GM12878 (cell line): ENCODE measurements at regions not wholly inside any gene's neighbourhood (a gene's known extent, or its start where the extent isn't known, plus 50 kb on each side); places are given as distances from the start of the nearest gene placed in this dataset.

Experiments
- ATAC-seq: fragments of 200-7000 bp; cut with Tn5 transposase; 3 replicates; pipeline ENCODE4 v1.9.1; 2020; ENCODE audit warnings: mild to moderate bottlenecking, moderate library complexity
- BruUV-seq: library from RNA; stranded (reverse); fragments of 400-500 nt; replicated peaks from 2 replicates; lab custom pipeline; 2021; lab: Mats Ljungman, UMichigan
- CTCF ChIA-PET: fragments of 300-600 bp; sonication (Branson Sonifier 250); formaldehyde crosslinking; extraction: SDS; loops from one replicate; lab custom pipeline; 2021; ENCODE audit warnings: inconsistent platforms; lab: Yijun Ruan, JAX
- POLR2A ChIA-PET: fragments of 350-600 bp; formaldehyde crosslinking; extraction: SDS; loops from one replicate; lab custom pipeline; 2021; ENCODE audit warnings: inconsistent platforms; lab: Charles Lee
- RAD21 ChIA-PET: fragments of 300-600 bp; sonication (Branson Sonifier 250); formaldehyde crosslinking; loops from one replicate; lab custom pipeline; 2023; ENCODE audit warnings: antibody characterized with exemption; ENCODE audit not compliant: unreplicated experiment; lab: Charles Lee
- SMC1A ChIA-PET: fragments of 300-600 bp; sonication (Branson Sonifier 250); formaldehyde crosslinking; loops from one replicate; lab custom pipeline; 2023; ENCODE audit not compliant: unreplicated experiment, uncharacterized antibody; lab: Charles Lee
- DNase-seq: peaks from one replicate; pipeline ENCODE4 v3.0.0-alpha.2; 2011; ENCODE audit warnings: low read depth, low spot score
- FAIRE-seq: peaks from 3 replicates; lab custom pipeline; 2011; peaks lifted over from hg19 to GRCh38; lab: Jason Lieb, UNC
- H2AFZ ChIP-seq: 2 replicates; pipeline ENCODE4 v1.6.0; 2011; ENCODE audit warnings: low read depth, low read length, control low read depth; ENCODE audit not compliant: control insufficient read depth
- H3K27ac ChIP-seq: 2 replicates; pipeline ENCODE4 v1.5.1; 2011; ENCODE audit warnings: control low read depth; ENCODE audit not compliant: control insufficient read depth, insufficient read depth
- H3K27me3 ChIP-seq, 2 experiments: replicated peaks in 1 of 2; 2 replicates each; pipeline versions ENCODE4 v1.6.0 to v1.6.1; 2011; ENCODE audit warnings: low read length in 1 of 2; ENCODE audit not compliant: control insufficient read depth in 2 of 2, insufficient read depth in 2 of 2
- H3K36me3 ChIP-seq, 2 experiments: 2 replicates each; pipeline ENCODE4 v1.5.1; 2011; ENCODE audit warnings: low read length in 1 of 2; ENCODE audit not compliant: control insufficient read depth in 2 of 2, insufficient read depth in 2 of 2
- H3K4me1 ChIP-seq: 2 replicates; pipeline ENCODE4 v1.6.1; 2011; ENCODE audit warnings: mild to moderate bottlenecking, low read length, moderate library complexity, mixed read lengths; ENCODE audit not compliant: control insufficient read depth, insufficient read depth
- H3K4me2 ChIP-seq: 2 replicates; pipeline ENCODE4 v1.6.0; 2011; ENCODE audit warnings: control low read depth; ENCODE audit not compliant: control insufficient read depth, insufficient read depth
- H3K4me3 ChIP-seq: fragments of 200-600 bp; sonication (generic); 2 replicates; pipeline ENCODE4 v1.5.1; 2016
- H3K79me2 ChIP-seq: 2 replicates; pipeline ENCODE4 v1.6.0; 2011; ENCODE audit warnings: low read length; ENCODE audit not compliant: control insufficient read depth, insufficient read depth
- H3K9ac ChIP-seq: 2 replicates; pipeline ENCODE4 v1.8.0; 2011; ENCODE audit warnings: low read length, control low read depth, mixed read lengths; ENCODE audit not compliant: control insufficient read depth, insufficient read depth
- H3K9me3 ChIP-seq: replicated peaks from 3 replicates; pipeline ENCODE4 v1.5.1; 2011; ENCODE audit warnings: mild to moderate bottlenecking, low read length; ENCODE audit not compliant: control insufficient read depth, insufficient read depth
- H4K20me1 ChIP-seq: 2 replicates; pipeline ENCODE4 v1.6.0; 2011; ENCODE audit not compliant: control insufficient read depth, insufficient read depth
- BCL11A ChIP-seq: IDR thresholded peaks from 2 replicates; pipeline ENCODE4 v1.6.1; 2011; ENCODE audit warnings: low read depth, low read length
- CREB1 ChIP-seq: IDR thresholded peaks from 2 replicates; pipeline ENCODE4 v1.6.1; 2012; ENCODE audit warnings: low read depth, mild to moderate bottlenecking, inconsistent platforms
- ETV6 ChIP-seq, 2 experiments: fragments of 450-650 bp in 1 of 2; IDR thresholded peaks in 1 of 2; conservative IDR thresholded peaks in 1 of 2; 2 replicates each; pipeline ENCODE4 v1.6.1; 2014; ENCODE audit warnings: antibody characterized with exemption in 1 of 2, borderline replicate concordance in 1 of 2, low read depth in 1 of 2, mild to moderate bottlenecking in 1 of 2, moderate library complexity in 1 of 2
- EZH2 ChIP-seq: IDR thresholded peaks from 2 replicates; pipeline ENCODE4 v1.6.1; 2012; ENCODE audit warnings: low read depth, mild to moderate bottlenecking, control low read depth, inconsistent platforms, low read length, borderline replicate concordance; ENCODE audit not compliant: control insufficient read depth
- MTA3 ChIP-seq: IDR thresholded peaks from 2 replicates; pipeline ENCODE4 v1.6.1; 2012; ENCODE audit warnings: low read length, inconsistent platforms, borderline replicate concordance
- MXI1 ChIP-seq: fragments of 150-350 bp; IDR thresholded peaks from 2 replicates; pipeline ENCODE4 v1.6.1; 2011; ENCODE audit warnings: low read depth, mild to moderate bottlenecking, inconsistent platforms, low read length, improper control_type of control experiment
- NR2C2 ChIP-seq: IDR thresholded peaks from 2 replicates; pipeline ENCODE4 v1.6.1; 2011; ENCODE audit warnings: borderline replicate concordance, low read depth; ENCODE audit not compliant: control insufficient read depth, insufficient read length
- POU2F2 ChIP-seq: IDR thresholded peaks from 3 replicates; pipeline ENCODE4 v1.6.1; 2011; ENCODE audit warnings: low read depth, mild to moderate bottlenecking, low read length, borderline replicate concordance
- SP1 ChIP-seq: IDR thresholded peaks from one replicate; pipeline ENCODE4 v1.6.1; 2011; ENCODE audit warnings: low read depth, low read length
- STAT3 ChIP-seq: IDR thresholded peaks from 2 replicates; pipeline ENCODE4 v1.6.1; 2011; ENCODE audit warnings: low read depth, low read length, improper control_type of control experiment
- ZSCAN29 ChIP-seq: fragments of 450-650 bp; IDR thresholded peaks from 2 replicates; pipeline ENCODE4 v1.6.1; 2017; ENCODE audit warnings: mild to moderate bottlenecking, moderate library complexity
- WGBS: methylation state at CpG from one replicate; pipeline ENCODE4 v1.1.6; 2016; ENCODE audit warnings: low lambda C conversion rate; ENCODE audit not compliant: insufficient replicate concordance, insufficient coverage; ENCODE audit errors: missing lambda C conversion rate; 5-methylcytosine and 5-hydroxymethylcytosine counted together
- in situ Hi-C: fragments of 300-500 bp; cut with MboI; formaldehyde crosslinking; loops from 9 replicates; pipeline ENCODE4 v1.14.3; 2018; ENCODE audit warnings: mixed read lengths
- intact Hi-C: fragments of 100-400 bp; cut with micrococcal nuclease; formaldehyde crosslinking; loops from one replicate; pipeline ENCODE4 v1.14.2; 2022; ENCODE audit not compliant: unreplicated experiment
- TF ChIP-seq, protein P1 (sequence below): fragments of 450-650 bp; formaldehyde crosslinking; IDR thresholded peaks from 2 replicates; pipeline ENCODE4 v1.5.0; 2022; ENCODE audit warnings: mild to moderate bottlenecking, missing genetic modification characterization
- TF ChIP-seq, protein P2 (sequence below): fragments of 450-650 bp; IDR thresholded peaks from 2 replicates; pipeline ENCODE4 v1.6.1; 2017; ENCODE audit warnings: mild to moderate bottlenecking, low read depth, inconsistent platforms; ENCODE audit not compliant: poor library complexity, severe bottlenecking
- TF ChIP-seq, protein P3 (sequence below): IDR thresholded peaks from 2 replicates; pipeline ENCODE4 v1.6.1; 2012; ENCODE audit warnings: low read length, inconsistent platforms
- TF ChIP-seq, protein P4 (sequence below), 3 experiments: IDR thresholded peaks in 2 of 3; conservative IDR thresholded peaks in 1 of 3; 2 replicates each; pipeline ENCODE4 v1.5.1; 2011; ENCODE audit warnings: low read depth in 3 of 3, low read length in 3 of 3, mild to moderate bottlenecking in 3 of 3, control low read depth in 2 of 3, moderate library complexity in 2 of 3, inconsistent platforms in 1 of 3, mixed read lengths in 1 of 3; ENCODE audit not compliant: control insufficient read depth in 2 of 3, insufficient read depth in 1 of 3; ENCODE audit errors: extremely low read depth in 1 of 3

DNA sequence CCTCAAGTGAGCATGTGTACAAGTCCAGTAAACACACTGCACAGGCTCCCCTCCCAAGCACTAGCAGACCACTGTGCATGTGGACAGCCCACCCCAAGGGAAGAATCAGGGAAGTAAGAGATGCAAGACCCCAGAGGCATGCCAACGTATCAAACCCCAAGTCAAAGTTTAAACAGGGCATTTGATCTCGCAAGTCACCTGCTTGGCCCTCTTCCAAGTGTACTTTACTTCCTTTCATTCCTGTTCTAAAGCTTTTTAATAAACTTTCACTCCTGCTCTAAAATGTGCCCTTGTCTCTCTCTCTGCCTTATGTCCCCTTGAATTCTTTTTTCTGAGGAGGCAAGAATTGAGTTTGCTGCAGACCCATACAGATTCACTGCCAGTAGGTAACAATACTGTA, 201.2 kb upstream of the PARD3B start (continued):
- TF ChIP-seq, protein P1, sequence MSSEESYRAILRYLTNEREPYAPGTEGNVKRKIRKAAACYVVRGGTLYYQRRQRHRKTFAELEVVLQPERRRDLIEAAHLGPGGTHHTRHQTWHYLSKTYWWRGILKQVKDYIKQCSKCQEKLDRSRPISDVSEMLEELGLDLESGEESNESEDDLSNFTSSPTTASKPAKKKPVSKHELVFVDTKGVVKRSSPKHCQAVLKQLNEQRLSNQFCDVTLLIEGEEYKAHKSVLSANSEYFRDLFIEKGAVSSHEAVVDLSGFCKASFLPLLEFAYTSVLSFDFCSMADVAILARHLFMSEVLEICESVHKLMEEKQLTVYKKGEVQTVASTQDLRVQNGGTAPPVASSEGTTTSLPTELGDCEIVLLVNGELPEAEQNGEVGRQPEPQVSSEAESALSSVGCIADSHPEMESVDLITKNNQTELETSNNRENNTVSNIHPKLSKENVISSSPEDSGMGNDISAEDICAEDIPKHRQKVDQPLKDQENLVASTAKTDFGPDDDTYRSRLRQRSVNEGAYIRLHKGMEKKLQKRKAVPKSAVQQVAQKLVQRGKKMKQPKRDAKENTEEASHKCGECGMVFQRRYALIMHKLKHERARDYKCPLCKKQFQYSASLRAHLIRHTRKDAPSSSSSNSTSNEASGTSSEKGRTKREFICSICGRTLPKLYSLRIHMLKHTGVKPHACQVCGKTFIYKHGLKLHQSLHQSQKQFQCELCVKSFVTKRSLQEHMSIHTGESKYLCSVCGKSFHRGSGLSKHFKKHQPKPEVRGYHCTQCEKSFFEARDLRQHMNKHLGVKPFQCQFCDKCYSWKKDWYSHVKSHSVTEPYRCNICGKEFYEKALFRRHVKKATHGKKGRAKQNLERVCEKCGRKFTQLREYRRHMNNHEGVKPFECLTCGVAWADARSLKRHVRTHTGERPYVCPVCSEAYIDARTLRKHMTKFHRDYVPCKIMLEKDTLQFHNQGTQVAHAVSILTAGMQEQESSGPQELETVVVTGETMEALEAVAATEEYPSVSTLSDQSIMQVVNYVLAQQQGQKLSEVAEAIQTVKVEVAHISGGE = no peak
- TF ChIP-seq STAT3 = no peak
- TF ChIP-seq, protein P2, sequence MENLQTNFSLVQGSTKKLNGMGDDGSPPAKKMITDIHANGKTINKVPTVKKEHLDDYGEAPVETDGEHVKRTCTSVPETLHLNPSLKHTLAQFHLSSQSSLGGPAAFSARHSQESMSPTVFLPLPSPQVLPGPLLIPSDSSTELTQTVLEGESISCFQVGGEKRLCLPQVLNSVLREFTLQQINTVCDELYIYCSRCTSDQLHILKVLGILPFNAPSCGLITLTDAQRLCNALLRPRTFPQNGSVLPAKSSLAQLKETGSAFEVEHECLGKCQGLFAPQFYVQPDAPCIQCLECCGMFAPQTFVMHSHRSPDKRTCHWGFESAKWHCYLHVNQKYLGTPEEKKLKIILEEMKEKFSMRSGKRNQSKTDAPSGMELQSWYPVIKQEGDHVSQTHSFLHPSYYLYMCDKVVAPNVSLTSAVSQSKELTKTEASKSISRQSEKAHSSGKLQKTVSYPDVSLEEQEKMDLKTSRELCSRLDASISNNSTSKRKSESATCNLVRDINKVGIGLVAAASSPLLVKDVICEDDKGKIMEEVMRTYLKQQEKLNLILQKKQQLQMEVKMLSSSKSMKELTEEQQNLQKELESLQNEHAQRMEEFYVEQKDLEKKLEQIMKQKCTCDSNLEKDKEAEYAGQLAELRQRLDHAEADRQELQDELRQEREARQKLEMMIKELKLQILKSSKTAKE = no peak
- TF ChIP-seq MXI1 = no peak
- no peak for TF ChIP-seq POU2F2
- TF ChIP-seq, all 136 proteins: peak for 0

- ChIA-PET CTCF (no interaction called here), POLR2A (no interaction called here), SMC1A (no interaction called here), RAD21 (no interaction called here)
- Histone ChIP-seq H3K27ac (no peak overlapping the region), H3K9ac (no peak overlapping the region), H3K36me3 (no peaks in the 10 kb centered on the region), H2AFZ (no peak overlapping the region), H4K20me1 (no peaks in the 10 kb centered on the region), H3K4me3 (no peak overlapping the region), H3K4me2 (no peak overlapping the region), H3K9me3 (no peaks in the 10 kb centered on the region), H3K79me2 (no peaks in the 10 kb centered on the region), H3K4me1 (no peaks in the 10 kb centered on the region), H3K27me3 (no peaks in the 10 kb centered on the region)
- in situ Hi-C loops (no loop called here), intact Hi-C loops (no loop called here)
- 33% methylated on average over 3 of the region's 3 CpGs for WGBS
- ATAC-seq (no peak), DNase-seq (no peak), FAIRE-seq (no peak)
- BruUV-seq = no TSS peak
- TF ChIP-seq CREB1 (no peak), SP1 (no peak), MTA3 (no peak), ZSCAN29 (no peak), NR2C2 (no peak), BCL11A (no peak), EZH2 (no peak), ETV6 (conservative IDR thresholded peaks at IDR 0.05 in 1 of 2, IDR thresholded peaks at IDR 0.05 in 1 of 2; ENCODE audit: borderline replicate concordance in 1 of 2, low read depth in 1 of 2) (no peak)
- TF ChIP-seq, protein P3, sequence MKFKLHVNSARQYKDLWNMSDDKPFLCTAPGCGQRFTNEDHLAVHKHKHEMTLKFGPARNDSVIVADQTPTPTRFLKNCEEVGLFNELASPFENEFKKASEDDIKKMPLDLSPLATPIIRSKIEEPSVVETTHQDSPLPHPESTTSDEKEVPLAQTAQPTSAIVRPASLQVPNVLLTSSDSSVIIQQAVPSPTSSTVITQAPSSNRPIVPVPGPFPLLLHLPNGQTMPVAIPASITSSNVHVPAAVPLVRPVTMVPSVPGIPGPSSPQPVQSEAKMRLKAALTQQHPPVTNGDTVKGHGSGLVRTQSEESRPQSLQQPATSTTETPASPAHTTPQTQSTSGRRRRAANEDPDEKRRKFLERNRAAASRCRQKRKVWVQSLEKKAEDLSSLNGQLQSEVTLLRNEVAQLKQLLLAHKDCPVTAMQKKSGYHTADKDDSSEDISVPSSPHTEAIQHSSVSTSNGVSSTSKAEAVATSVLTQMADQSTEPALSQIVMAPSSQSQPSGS = no peak
- TF ChIP-seq, protein P4, sequence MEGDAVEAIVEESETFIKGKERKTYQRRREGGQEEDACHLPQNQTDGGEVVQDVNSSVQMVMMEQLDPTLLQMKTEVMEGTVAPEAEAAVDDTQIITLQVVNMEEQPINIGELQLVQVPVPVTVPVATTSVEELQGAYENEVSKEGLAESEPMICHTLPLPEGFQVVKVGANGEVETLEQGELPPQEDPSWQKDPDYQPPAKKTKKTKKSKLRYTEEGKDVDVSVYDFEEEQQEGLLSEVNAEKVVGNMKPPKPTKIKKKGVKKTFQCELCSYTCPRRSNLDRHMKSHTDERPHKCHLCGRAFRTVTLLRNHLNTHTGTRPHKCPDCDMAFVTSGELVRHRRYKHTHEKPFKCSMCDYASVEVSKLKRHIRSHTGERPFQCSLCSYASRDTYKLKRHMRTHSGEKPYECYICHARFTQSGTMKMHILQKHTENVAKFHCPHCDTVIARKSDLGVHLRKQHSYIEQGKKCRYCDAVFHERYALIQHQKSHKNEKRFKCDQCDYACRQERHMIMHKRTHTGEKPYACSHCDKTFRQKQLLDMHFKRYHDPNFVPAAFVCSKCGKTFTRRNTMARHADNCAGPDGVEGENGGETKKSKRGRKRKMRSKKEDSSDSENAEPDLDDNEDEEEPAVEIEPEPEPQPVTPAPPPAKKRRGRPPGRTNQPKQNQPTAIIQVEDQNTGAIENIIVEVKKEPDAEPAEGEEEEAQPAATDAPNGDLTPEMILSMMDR (IDR thresholded peaks at IDR 0.05 in 2 of 3, conservative IDR thresholded peaks at IDR 0.05 in 1 of 3; ENCODE audit: control insufficient read depth in 2 of 3, extremely low read depth in 1 of 3, insufficient read depth in 1 of 3, low read depth in 3 of 3, low read length in 3 of 3) = no peak
Measured at GRCh38 chr2:204346906-204347305, 198.4 kb upstream of the PARD3B start.
